IPS-NIHi7 (cell line): ENCODE measurements at regions not wholly inside any gene's neighbourhood (a gene's known extent, or its start where the extent isn't known, plus 50 kb on each side); places are given as distances from the start of the nearest gene placed in this dataset.

Source experiments
- DNase-seq: peaks from one replicate; pipeline ENCODE4 v3.0.0; 2012; ENCODE audit warnings: mixed read lengths; ENCODE audit errors: extremely low spot score

DNA sequence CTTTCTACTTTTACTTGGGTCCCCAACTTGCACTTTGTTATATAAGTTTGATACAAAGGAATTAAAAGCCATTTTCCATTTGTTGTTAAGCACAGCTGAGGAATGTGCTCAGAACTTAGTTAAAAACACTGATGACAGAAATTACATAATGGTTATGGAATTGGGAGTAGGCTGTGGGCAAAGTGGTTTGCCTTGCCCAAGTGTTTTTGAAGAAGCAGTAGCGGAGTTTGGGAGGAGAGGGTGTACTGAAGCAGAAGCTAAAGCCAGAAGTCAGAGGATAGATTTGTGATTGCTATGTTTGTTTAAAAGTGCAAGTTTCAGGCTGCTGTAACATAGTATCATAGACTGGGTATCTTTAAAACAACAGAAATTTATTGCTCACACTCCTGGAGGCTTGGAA, 391.8 kb downstream of the DUSP10 start:
- DNase-seq: no peak

DNA sequence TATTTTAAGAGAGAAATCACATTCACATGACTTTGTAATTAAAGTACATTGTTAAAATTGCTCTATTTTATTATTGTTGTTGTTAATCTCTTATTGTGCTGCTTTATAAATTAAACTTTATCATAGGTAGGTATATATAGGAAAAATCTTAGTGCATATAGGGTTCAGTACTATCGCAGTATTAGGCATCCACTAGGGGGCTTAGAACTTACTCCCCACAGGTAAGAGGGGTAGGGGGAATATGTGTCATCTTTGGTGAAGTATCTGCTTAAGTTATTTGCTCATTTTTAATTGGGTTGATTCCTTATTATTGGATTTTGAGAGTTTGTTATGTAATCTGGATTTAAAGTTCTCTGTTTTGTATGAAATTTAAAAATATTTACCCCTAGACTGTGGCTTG, 385.2 kb downstream of the DUSP10 start:
- DNase-seq: no peak

DNA sequence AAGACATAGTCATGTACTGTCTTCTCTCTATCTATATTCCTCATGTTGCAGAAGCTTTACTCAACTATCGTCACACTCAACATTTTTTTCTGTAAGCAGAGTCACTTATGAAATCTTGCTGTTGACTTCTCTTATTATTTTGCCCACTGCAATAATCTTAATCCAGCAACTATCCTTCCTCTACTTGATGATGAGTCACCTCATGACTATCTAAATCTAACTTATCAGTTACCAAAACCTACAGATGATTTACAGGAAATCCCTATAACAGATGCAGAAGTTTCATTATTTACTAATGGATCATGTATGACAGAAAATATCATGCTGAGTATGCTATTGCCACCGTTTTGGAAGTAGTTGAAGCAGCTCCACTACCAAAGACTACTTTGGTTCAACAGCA, 378.9 kb downstream of the DUSP10 start:
- DNase-seq: no peak

DNA sequence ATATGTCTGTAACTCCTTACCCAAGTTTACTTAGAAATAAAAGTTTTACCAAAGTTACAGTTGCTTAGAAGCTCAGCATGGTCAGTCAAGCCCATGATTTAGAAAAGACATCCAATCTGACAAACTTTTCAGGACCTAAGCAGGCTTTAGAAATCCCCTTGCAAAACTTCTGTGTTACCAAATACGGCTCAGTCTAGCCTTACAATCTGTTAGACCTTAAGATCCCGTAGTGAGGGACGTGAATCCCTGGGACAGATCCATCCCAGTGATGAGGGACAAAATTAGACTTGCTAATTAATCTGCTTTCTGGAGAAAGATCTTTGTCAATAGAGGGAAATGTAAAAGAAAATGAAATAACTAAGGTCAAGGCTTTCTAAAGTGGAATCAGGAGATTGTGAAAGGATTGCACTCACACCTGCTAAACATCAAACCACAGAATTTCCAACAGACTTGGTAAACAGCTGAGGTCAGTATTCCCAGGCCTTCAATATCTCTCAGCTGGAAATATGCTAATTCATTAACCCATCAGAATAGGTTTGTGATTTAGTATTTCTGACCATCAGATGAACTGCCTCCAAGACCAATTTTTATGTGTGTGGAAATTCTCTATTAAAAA, 375.3 kb downstream of the DUSP10 start:
- DNase-seq: no peak

DNA sequence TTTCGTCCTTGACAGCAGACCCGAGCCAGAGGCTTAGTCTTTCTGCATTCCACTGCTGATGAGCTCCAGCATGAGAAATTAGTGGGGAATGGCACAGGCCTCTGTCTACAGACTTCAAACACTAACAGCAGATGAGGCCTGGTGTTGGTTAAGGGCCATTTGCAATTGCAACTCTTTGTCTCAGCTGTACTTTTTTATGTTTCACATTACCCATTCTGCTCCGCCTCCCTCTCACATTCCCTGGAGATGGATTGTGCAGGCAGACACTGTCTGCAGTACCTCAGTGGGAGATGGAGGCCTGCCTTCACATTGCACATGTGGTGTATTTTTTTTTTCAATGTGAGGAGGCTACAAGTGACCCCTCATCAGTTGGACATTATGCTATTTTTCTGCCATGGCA, 370.2 kb downstream of the DUSP10 start:
- no peak for DNase-seq

DNA sequence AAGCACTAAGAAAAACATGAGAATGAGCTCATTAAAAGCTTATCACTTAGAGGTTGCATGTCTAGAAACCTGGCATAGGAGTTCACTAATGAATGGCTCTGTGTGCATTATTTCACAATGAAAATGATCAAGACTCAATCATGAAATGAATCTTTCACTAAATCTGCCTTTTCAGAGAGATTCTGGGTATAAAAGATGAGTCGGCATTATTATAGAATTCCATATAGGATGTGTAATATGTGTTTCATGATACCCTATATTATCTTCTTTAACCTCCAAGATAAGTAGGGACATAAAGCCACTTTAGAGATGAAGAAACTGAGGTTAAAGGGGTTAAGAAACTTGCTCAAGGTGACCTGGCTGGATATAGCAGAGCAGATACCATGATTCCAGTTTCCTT, 368.1 kb downstream of the DUSP10 start:
- no peak for DNase-seq

DNA sequence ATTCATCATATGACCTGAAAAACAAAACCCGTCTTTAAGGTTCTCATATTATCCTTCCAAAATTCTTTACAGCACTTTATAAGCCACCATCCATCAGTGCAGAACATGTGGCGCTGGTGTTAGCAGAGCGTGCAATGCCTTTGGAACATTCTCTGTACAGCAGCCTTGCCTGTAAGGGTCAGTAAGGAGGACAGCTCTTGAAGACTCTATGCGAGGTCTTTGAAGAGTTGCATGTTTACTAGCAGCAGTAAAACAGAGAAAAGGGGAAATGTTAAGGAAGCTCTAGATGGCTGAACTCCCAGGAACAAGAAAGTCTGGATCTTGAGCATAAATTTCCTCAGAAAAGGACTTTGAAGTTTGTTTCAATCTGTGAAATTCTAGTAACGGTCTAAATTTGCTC, 365.6 kb downstream of the DUSP10 start:
- DNase-seq: no peak

DNA sequence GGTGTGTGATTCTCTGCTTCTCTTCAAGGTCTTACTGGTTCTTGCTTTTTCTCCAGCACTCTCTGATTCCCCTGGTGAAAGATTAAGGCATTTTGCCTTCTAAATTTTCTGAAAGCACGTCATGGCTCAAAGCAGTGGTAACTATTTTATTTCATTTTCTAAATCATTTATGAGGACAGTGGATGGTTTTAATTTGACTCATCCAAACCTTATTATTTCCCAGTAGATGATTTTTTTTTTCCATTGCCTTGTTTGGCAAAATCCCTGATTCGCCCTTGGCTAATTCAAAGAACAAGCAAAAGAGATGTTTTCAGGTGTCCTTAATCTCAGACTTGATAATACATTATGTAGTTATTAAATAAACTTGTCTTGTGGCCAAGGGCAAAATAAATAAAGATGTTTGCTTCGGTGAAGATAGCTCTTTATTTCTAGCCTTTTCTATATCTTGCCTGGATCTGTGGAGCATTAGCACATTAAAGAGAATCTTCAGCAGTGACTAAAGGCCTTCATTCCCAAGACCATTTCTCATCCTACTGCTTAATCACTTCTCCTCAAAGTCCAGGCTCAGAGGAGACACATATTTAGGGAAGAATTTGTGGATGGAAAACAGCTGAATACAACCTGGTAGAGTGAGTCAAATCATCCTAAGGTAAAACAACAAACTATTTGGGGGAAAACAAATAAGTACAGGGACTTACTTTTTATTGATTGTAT, 359.8 kb downstream of the DUSP10 start:
- DNase-seq: no peak

DNA sequence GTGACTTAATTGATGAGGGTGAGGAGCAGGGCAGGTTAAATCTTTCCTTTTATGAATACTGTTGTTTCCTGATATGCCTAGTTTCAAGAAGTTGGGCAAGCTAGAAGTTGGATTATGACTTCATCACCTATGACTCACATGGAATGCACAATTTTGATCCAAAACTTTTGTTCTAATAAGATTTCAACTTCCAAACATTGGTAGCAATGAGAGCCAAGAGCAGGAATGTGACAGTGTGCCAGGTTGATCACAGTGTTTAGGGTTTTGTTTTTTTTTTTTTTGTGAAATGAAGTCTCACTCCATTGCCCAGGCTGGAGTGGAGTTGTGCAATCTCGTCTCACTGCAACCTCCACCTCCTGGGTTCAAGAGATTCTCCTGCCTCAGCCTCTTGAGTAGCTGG, 349.4 kb downstream of the DUSP10 start:
- no peak for DNase-seq

DNA sequence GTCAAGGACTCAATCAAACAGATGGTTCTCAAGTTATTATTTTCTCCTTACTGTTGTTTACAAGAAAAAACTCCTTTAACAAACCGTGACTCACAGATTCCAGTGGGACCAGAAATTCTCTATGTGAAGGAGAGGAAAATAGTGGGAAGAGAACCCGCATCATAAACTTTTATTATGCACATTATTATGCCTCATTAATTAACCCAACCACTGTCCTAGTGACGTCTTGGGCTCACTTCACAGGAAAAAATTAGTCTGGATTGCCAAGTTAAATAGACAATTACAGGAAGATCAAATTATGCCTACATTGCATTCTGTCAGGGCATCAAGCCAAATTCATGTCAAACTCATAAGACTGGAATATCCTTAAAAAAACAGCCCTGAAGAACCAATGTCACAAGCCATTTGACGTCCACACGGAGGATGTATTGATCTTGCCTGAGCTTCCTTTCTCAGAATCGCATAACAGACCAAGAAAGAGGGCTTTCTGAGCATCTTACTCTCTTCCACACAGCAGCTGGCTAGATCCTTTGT, 347.8 kb downstream of the DUSP10 start:
- DNase-seq: no peak

DNA sequence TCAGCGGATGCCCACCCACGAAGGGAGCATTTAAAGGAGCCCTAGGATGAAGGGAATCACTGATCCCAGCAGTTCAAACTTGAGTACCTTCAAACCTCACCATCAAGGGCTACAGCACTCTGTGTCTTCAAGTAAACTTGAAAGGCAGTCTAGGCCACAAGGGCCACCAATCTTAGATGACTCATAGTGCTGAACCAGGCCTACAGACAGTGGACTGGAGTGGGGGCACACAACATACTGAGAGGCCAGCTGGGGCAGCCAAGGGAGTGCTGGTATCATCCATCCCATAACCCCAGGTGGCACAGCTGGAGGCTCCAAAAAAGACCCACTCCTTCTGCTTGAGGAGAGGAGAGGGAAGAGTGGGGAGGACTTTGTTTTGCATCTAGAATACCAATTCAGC, 345.4 kb downstream of the DUSP10 start:
- DNase-seq: no peak

DNA sequence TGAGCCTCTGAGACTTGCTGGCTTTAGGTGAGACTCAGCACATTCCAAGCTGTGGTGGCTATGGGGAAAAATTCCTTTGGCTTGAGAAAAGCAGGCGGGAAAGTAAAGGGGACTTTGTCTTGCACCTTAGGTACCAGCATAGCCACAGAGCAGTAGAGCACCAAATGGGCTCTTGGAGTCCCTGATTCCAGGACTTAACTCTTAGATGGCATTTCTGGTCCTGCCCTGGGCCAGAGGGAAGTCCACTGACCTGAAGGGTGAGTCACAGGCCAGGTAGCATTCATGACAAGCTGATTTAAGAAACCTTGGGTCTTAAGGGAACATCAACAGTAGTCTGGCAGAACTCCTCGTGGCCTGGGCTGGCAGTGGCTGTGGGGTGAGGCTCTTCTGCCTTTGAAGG, 344.7 kb downstream of the DUSP10 start:
- no peak for DNase-seq

DNA sequence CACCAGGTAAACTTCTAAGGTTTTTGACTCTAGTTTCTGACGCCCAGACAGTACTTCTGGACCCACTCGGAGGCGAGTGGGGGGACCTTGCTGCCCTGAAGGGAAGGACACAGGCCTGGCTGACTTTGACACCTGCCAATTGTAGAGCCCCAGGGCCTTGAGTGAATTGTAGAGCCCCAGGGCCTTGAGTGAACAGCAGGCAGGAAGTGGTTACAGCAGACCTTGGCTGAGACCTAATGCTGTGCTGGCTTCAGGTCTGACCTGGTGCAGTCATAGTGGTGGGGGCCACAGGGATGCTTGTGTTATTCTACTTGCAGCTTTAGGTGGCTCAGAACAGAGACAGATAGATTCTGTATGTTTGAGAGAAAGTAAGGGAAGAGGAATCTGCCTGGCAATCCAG, 344.3 kb downstream of the DUSP10 start:
- DNase-seq: no peak

DNA sequence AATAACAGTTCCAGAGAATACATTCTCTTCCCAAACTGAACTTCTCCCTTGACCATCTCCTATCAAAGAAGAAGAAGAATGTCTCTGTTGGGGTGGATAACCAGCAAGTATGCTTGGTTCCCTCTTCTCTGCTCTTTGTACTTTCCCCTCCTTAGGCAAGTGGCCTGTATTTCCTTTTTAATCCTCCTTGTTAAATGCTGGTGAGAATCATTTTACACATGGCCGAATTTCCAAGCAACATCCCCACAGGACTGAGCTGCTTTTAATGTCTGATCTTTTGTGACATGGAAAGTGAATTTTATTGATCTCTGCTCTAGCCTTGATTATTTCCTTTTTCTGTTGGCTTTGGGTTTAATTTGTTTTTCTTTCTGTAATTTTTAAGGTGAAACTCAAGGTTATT, 336.7 kb downstream of the DUSP10 start:
- no peak for DNase-seq

DNA sequence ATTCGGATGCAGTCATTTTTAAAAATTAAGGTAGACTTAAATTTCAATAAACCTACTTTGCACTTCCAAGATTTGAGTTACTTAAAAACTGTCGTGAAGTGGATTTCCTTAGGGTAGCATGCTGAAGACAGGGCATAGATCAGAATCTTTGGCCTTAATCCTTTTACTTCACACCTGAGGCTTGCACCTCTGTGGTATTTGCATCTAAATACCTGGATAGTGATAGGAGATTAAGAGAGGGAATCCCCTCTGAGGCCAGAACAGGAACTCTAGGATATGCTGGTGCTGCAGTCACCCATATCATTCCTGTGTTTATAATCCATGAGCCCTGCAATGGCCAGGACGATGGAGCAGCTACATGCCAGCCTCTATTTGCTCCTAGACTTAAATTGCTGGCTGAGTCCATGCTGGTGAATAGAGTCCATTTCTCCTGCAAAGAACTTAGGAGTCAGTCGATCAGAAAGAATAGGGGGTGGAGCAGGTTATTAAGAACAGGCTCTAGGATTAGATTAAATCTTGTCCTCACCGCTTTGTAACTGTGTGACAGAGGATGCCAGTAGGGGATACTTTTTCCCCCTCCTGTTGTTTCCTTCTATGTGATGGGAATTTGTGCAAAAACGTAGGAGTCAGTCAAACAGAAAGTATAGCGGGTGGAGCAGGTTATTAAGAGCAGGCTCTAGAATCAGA, 333.6 kb downstream of the DUSP10 start:
- peak; percentile 36 for DNase-seq

DNA sequence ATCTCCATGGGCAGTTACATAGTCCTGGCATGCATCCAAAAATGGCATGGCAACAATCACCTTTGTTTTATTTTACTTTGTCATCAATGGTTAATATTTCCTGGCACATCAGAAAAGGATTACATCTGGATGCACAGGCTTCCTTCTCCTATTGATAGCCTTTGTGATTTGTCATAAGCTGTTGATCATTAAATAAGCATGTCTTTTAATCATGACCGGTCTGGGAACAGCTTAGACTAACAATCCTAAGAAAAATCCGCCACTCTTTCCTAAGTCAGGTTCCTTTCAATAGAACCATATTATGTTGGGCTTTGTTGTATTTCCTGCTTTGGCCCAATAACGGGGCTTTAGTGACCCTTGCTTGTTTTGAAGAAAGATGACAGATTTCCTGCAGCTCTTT, 330.6 kb downstream of the DUSP10 start:
- DNase-seq: no peak

DNA sequence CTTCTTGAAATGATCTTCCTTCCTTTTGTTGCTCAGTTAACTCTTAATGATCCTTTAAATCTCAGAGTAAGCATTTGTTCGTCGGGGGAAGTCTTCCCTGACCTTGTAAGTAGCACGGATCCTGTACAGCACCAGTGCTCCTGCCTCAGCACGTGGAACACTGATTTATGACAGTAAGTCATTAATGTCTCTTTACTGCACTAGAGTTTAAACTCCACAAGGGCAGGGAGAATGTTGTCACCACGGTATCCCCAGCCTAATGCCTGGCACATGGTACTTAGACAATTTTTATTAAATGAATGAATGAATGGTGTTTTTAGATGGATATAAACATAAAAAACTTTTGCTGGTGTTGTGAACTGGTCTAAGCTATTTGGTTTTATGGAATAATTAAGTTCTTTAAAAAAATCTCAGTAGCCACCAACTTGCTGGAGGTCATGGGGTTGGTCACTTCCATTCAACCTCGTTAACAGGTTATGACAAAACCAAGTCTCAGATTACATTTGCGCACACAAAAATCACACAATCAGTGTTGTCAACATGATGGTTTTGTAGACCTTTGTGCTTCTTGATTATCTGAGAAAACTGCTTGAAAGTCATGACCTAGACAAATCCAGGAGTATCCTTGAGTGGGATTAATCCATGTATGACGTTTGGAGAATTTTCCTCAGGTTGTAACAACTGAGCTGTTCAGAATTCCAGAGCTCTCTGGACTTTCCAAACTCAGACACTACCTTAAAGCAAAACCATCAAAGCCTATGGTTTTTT, 326.9 kb downstream of the DUSP10 start:
- DNase-seq: no peak

DNA sequence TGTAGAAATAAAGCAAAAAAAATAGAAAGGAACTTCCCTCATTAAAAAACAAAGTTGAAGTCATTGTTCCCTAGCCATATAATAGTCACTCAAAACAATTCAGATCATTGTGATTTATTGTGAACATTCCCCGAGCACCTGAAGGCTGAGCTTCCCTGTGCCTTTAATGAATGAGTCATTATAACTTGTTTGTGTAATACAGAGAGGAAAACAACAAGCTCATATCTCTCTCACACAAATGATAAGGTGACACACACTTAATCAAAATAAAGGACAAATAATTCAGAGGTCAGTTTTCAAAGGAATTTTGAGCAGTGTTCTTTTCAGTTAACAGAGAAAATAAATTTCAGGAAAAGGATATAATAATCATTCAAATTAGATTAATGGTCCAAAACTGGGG, 326.2 kb downstream of the DUSP10 start:
- no peak for DNase-seq

DNA sequence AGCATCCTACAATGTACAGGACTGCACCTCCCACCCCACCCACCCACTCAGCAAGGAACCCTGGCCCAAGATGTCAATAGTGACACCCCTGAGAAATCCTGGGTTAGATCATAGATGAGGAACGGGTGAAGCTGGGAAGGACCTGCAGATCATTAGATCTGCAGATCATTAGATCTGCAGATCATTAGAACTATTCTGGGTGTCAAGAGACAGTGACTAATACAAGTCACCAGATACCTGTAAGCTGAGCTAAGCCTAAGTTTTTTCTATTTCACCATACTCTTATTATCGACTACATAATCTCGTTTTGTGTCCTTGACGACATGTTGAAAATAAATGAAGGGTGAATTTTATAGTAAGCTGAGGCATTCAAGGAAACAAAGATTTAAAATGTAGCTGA, 325.7 kb downstream of the DUSP10 start:
- DNase-seq: no peak

DNA sequence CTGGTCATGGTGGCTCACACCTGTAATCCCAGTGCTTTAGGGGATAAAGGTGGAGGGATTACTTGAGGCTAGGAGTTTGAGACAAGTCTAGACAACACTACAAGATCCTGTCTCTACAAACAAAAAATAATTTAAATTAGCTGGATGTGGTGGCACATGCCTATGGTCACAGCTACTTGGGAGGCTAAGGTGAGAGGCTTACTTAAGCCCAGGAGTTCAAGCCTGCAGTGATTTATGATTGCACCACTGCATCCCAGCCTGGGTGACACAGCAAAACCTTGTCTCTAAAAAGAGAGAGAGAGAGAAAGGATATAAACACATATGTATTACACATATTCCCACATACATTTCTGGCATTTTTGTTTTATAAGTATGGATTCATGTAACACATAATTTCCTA, 325.2 kb downstream of the DUSP10 start:
- no peak for DNase-seq

DNA sequence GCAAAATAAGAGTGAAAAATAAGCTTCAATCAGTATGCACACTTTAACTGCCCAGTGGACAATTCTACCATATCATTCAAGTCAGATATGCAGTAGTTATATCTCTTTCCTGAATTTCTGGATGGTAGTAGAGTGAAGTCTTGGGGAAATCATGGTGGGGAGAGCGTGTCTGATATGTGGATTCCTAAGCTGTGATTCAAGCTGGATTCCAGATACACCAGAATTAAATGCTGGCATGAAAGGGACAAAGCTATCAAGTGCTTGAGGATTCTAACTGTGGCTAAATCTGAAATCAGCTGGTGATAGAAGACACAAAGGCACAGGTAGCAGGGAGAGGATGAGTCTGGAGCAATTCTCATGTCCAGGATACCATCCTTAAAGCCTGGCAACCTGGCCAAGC, 323.5 kb downstream of the DUSP10 start:
- no peak for DNase-seq

DNA sequence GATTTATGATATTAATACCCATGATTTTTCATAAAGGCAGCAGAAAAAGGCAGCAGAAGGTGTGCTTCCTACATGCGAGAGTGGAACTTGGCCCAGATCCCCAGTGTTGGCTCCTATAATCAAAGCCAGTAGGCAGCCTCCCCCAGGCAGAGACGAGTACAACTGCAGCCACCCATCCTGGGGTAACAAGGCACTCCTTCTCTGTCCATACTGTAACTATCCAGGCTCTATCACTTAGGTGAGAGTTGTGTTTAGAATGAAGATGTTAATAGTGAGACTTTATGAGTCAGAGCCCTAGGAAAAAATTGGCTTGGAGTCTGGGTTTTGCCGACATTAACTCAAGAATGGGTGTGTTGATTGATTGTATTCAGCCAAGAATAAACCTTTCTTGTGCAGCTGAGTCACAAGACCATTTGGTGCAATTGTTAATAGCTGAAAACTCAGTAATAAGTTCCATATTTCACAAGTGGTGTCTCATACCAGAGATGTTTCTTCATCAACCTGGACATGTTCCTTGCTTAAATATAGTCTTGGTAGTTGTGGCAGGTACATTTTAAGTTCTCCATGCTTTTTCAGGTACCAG, 322.3 kb downstream of the DUSP10 start:
- DNase-seq: no peak
